GM12864 (cell line): ENCODE measurements at regions not wholly inside any gene's neighbourhood (a gene's known extent, or its start where the extent isn't known, plus 50 kb on each side); places are given as distances from the start of the nearest gene placed in this dataset.

Experiments
- DNase-seq: peaks from one replicate; pipeline ENCODE4 v3.0.0-alpha.2; 2011; ENCODE audit warnings: low read depth
- H3K4me3 ChIP-seq: 2 replicates; pipeline ENCODE4 v1.5.1; 2011; ENCODE audit warnings: mild to moderate bottlenecking, low read depth, low read length, control low read depth
- CTCF ChIP-seq: IDR thresholded peaks from 2 replicates; pipeline ENCODE4 v1.5.1; 2011; ENCODE audit warnings: low read depth, mild to moderate bottlenecking, moderate library complexity, low read length, control low read depth, inconsistent platforms; ENCODE audit errors: missing control alignments

GRCh38 chr9:30661925-30662324 is 1722.5 kb upstream of the ACO1 start:
- no peak for DNase-seq
- no peak overlapping the region for H3K4me3 ChIP-seq
- TF ChIP-seq CTCF = no peak

DNA sequence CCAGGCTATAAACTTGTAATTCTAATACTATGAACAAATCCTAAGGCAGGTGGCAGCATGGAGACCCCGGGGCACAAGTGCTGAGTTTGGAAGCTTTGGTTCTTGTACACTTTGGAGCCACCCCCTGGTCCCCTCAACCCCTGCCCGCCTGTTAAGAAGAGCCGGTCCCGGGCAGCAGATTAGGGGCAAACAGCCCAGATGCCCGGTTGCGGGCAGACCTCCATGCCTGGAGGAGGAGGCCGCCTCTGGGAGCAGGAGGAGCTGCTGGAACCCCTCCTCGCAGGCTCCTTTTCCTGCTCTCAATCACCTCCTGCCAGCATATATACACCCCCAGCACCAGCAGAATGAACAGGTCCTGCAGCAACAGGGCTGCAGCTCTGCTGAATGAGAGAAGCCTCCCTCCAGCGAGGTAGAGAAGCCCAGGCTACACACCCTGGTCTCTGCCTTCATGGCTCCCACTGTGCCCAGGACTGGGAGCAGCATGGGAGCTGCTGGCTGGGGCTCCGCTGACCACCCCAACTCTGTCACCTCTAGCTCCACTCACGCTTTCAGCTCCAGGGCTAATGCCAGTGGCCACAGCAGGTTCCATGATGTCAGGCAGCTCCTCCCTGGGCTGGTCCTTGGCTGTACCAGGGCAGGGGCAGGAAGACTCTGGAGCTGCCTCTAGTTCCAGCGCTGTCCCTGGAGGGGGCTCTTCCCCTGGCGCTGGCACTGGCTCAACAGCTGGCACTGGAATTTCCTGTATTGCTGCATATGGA is 1713.5 kb upstream of the ACO1 start:
- no peak for TF ChIP-seq CTCF
- no peak for DNase-seq

GRCh38 chr9:30673132-30673531 is 1711.3 kb upstream of the ACO1 start:
- H3K4me3 ChIP-seq = no peak overlapping the region
- no peak for DNase-seq
- no peak for TF ChIP-seq CTCF

More for the DNA sequence above, 1713.5 kb upstream of the ACO1 start:
- H3K4me3 ChIP-seq = no peak overlapping the region

- TF ChIP-seq CTCF = no peak
- no peak overlapping the region for H3K4me3 ChIP-seq
- DNase-seq = no peak
Measured at GRCh38 chr9:30676651-30677050, 1707.8 kb upstream of the ACO1 start.

GRCh38 chr9:30677221-30677620 is 1707.2 kb upstream of the ACO1 start:
- no peak for DNase-seq
- no peak for TF ChIP-seq CTCF
- no peak overlapping the region for H3K4me3 ChIP-seq

GRCh38 chr9:30688801-30689200 is 1695.6 kb upstream of the ACO1 start:
- H3K4me3 ChIP-seq = no peak overlapping the region
- TF ChIP-seq CTCF = no peak
- no peak for DNase-seq

- no peak overlapping the region for H3K4me3 ChIP-seq
- no peak for TF ChIP-seq CTCF
- DNase-seq = no peak
Measured at GRCh38 chr9:30697958-30698357, 1686.5 kb upstream of the ACO1 start.
